ENCODE measurements at regions not wholly inside any gene's neighbourhood (a gene's known extent, or its start where the extent isn't known, plus 50 kb on each side); places are given as distances from the start of the nearest gene placed in this dataset.

DNA sequence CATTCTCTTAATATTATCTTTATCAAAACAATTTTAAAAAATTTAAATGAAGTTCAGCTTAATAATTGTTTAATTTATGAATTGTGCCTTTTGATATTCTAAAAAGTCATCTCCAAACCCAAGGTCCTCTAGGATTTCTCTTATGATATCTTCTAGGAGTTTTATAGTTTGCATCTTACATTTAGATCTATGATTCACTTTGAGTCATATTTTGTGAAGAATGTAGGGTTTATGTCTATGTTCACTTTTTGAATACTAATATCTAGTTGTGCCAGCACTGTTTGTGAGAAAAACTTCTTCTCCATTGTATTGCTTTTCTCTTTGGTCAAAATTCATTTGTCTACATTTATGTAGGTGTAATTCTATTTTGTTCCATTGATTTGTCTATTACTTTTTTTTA is 1068.4 kb upstream of the SPRY2 start:
- TF ChIP-seq, protein P1, sequence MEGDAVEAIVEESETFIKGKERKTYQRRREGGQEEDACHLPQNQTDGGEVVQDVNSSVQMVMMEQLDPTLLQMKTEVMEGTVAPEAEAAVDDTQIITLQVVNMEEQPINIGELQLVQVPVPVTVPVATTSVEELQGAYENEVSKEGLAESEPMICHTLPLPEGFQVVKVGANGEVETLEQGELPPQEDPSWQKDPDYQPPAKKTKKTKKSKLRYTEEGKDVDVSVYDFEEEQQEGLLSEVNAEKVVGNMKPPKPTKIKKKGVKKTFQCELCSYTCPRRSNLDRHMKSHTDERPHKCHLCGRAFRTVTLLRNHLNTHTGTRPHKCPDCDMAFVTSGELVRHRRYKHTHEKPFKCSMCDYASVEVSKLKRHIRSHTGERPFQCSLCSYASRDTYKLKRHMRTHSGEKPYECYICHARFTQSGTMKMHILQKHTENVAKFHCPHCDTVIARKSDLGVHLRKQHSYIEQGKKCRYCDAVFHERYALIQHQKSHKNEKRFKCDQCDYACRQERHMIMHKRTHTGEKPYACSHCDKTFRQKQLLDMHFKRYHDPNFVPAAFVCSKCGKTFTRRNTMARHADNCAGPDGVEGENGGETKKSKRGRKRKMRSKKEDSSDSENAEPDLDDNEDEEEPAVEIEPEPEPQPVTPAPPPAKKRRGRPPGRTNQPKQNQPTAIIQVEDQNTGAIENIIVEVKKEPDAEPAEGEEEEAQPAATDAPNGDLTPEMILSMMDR (IDR thresholded peaks at IDR 0.05): no peak
- no peak for TF ChIP-seq POLR2A (IDR thresholded peaks at IDR 0.05)
